Neutrophil (primary cell): ENCODE measurements at regions not wholly inside any gene's neighbourhood (a gene's known extent, or its start where the extent isn't known, plus 50 kb on each side); places are given as distances from the start of the nearest gene placed in this dataset.

Source experiments
- H3K27ac ChIP-seq: fragments of 200-600 bp; sonication (generic); 2 replicates; pipeline ENCODE4 v1.5.1; 2016; ENCODE audit warnings: mild to moderate bottlenecking, moderate library complexity
- H3K27me3 ChIP-seq: fragments of 200-600 bp; sonication (generic); 2 replicates; pipeline ENCODE4 v1.6.0; 2016; ENCODE audit warnings: mild to moderate bottlenecking
- H3K36me3 ChIP-seq: fragments of 200-600 bp; sonication (generic); 2 replicates; pipeline ENCODE4 v1.5.1; 2017
- H3K4me1 ChIP-seq, 2 experiments: fragments of 200-600 bp in 1 of 2; sonication (generic) in 1 of 2; 1 replicate in 1 of 2; 2 replicates in 1 of 2; pipeline versions ENCODE4 v1.5.1 to v1.6.1; 2013 to 2016; ENCODE audit warnings: low read depth in 1 of 2, low read length in 1 of 2, mild to moderate bottlenecking in 1 of 2, moderate library complexity in 1 of 2; ENCODE audit not compliant: control insufficient read depth in 1 of 2, insufficient read depth in 1 of 2
- H3K4me3 ChIP-seq, 2 experiments: fragments of 200-600 bp in 1 of 2; sonication (generic) in 1 of 2; 1 replicate in 1 of 2; 2 replicates in 1 of 2; pipeline ENCODE4 v1.5.1; 2013 to 2016; ENCODE audit warnings: low read depth in 1 of 2, low read length in 1 of 2, mild to moderate bottlenecking in 1 of 2, moderate library complexity in 1 of 2
- H3K9me3 ChIP-seq: fragments of 200-600 bp; sonication (generic); 2 replicates; pipeline ENCODE4 v1.5.1; 2016
- CTCF ChIP-seq: fragments of 200-600 bp; sonication (generic); IDR thresholded peaks from 2 replicates; pipeline ENCODE4 v1.5.1; 2016; ENCODE audit warnings: antibody characterized with exemption

GRCh38 chr3:157594413-157594812 lies 91.2 kb upstream of the VEPH1 start:
- Histone ChIP-seq H3K4me3 (no peak overlapping the region), H3K9me3 (no peaks in the 10 kb centered on the region), H3K27ac (no peak overlapping the region), H3K36me3 (no peaks in the 10 kb centered on the region), H3K27me3 (peaks cover 16% of the 10 kb centered on the region), H3K4me1 (no peaks in the 10 kb centered on the region)
- no peak for TF ChIP-seq CTCF

- Histone ChIP-seq H3K4me3 (no peak overlapping the region), H3K9me3 (no peaks in the 10 kb centered on the region), H3K36me3 (no peaks in the 10 kb centered on the region), H3K27me3 (peaks cover 16% of the 10 kb centered on the region), H3K27ac (no peak overlapping the region), H3K4me1 (no peaks in the 10 kb centered on the region)
- TF ChIP-seq CTCF = no peak
Measured at GRCh38 chr3:157592769-157593168, 89.6 kb upstream of the VEPH1 start.

GRCh38 chr3:157590273-157590672 lies 87.1 kb upstream of the VEPH1 start:
- H3K27ac ChIP-seq = no peak overlapping the region
- H3K4me1 ChIP-seq = no peaks in the 10 kb centered on the region
- no peaks in the 10 kb centered on the region for H3K9me3 ChIP-seq
- H3K36me3 ChIP-seq = no peaks in the 10 kb centered on the region
- no peak overlapping the region for H3K4me3 ChIP-seq
- TF ChIP-seq CTCF = no peak
- peaks cover 16% of the 10 kb centered on the region for H3K27me3 ChIP-seq

GRCh38 chr3:157589211-157589610 lies 86.0 kb upstream of the VEPH1 start:
- Histone ChIP-seq H3K4me1 (no peaks in the 10 kb centered on the region), H3K9me3 (no peaks in the 10 kb centered on the region), H3K27ac (no peak overlapping the region), H3K27me3 (peaks cover 7% of the 10 kb centered on the region), H3K4me3 (no peak overlapping the region), H3K36me3 (no peaks in the 10 kb centered on the region)
- TF ChIP-seq CTCF = no peak

GRCh38 chr3:157588386-157589060 lies 85.3 kb upstream of the VEPH1 start:
- Histone ChIP-seq H3K36me3 (no peaks in the 10 kb centered on the region), H3K4me1 (no peaks in the 10 kb centered on the region), H3K4me3 (no peak overlapping the region), H3K9me3 (no peaks in the 10 kb centered on the region), H3K27ac (no peak overlapping the region), H3K27me3 (peaks cover 4% of the 10 kb centered on the region)
- TF ChIP-seq CTCF = no peak

GRCh38 chr3:157586293-157586692 lies 83.1 kb upstream of the VEPH1 start:
- no peak for TF ChIP-seq CTCF
- H3K27me3 ChIP-seq = no peaks in the 10 kb centered on the region
- no peaks in the 10 kb centered on the region for H3K4me1 ChIP-seq
- H3K36me3 ChIP-seq = no peaks in the 10 kb centered on the region
- no peaks in the 10 kb centered on the region for H3K9me3 ChIP-seq
- H3K4me3 ChIP-seq = no peak overlapping the region
- no peak overlapping the region for H3K27ac ChIP-seq
